PC-9 (cell line): ENCODE measurements at regions not wholly inside any gene's neighbourhood (a gene's known extent, or its start where the extent isn't known, plus 50 kb on each side); places are given as distances from the start of the nearest gene placed in this dataset.

ENCODE experiments used
- BruUV-seq: library from RNA; stranded (reverse); fragments of 400-500 nt; replicated peaks from 2 replicates; lab custom pipeline; 2021; lab: Mats Ljungman, UMichigan
- CTCF ChIA-PET: fragments of 300-600 bp; sonication (Branson Sonifier 250); formaldehyde crosslinking; loops from one replicate; lab custom pipeline; 2022; ENCODE audit warnings: antibody characterized with exemption; lab: Charles Lee
- POLR2A ChIA-PET: fragments of 300-600 bp; sonication (Branson Sonifier 250); formaldehyde crosslinking; loops from one replicate; lab custom pipeline; 2022; ENCODE audit warnings: antibody characterized with exemption; ENCODE audit not compliant: unreplicated experiment; lab: Charles Lee
- DNase-seq, 2 experiments: peaks; one replicate each; pipeline versions ENCODE4 v3.0.0 to v3.0.0-alpha.2; 2015 to 2022; ENCODE audit warnings: mixed read lengths in 1 of 2
- H2AFZ ChIP-seq: fragments of 200-600 bp; sonication (generic); 2 replicates; pipeline ENCODE4 v1.8.1; 2017; ENCODE audit warnings: antibody characterized with exemption
- H3F3A ChIP-seq: fragments of 200-600 bp; sonication (generic); 2 replicates; pipeline ENCODE4 v1.8.1; 2017; ENCODE audit warnings: antibody characterized with exemption, mild to moderate bottlenecking, low read depth; ENCODE audit not compliant: insufficient read depth
- H3K27ac ChIP-seq: fragments of 200-600 bp; sonication (generic); 2 replicates; pipeline ENCODE4 v1.6.1; 2016; ENCODE audit warnings: mixed run types
- H3K27me3 ChIP-seq: fragments of 200-600 bp; sonication (generic); 2 replicates; pipeline ENCODE4 v1.6.1; 2016; ENCODE audit warnings: low read depth, mixed run types; ENCODE audit not compliant: insufficient read depth
- H3K36me3 ChIP-seq: fragments of 200-600 bp; sonication (generic); 2 replicates; pipeline ENCODE4 v1.6.1; 2016; ENCODE audit warnings: low read depth, mixed run types
- H3K4me1 ChIP-seq: fragments of 200-600 bp; sonication (generic); replicated peaks from 2 replicates; pipeline ENCODE4 v1.6.1; 2016; ENCODE audit warnings: mixed run types; ENCODE audit not compliant: insufficient read depth
- H3K4me2 ChIP-seq: fragments of 200-600 bp; sonication (generic); 2 replicates; pipeline ENCODE4 v1.6.1; 2017; ENCODE audit warnings: mixed run types
- H3K4me3 ChIP-seq: fragments of 200-600 bp; sonication (generic); 2 replicates; pipeline ENCODE4 v1.6.1; 2016; ENCODE audit warnings: mixed run types
- H3K79me2 ChIP-seq: fragments of 200-600 bp; sonication (generic); 2 replicates; pipeline ENCODE4 v1.6.1; 2017; ENCODE audit warnings: low read depth, mixed run types
- H3K9me2 ChIP-seq: fragments of 200-600 bp; sonication (generic); 2 replicates; pipeline ENCODE4 v1.8.1; 2017; ENCODE audit warnings: mild to moderate bottlenecking; ENCODE audit not compliant: insufficient read depth
- H3K9me3 ChIP-seq: fragments of 200-600 bp; sonication (generic); 2 replicates; pipeline ENCODE4 v1.8.1; 2016; ENCODE audit warnings: low read depth; ENCODE audit not compliant: insufficient read depth
- H4K20me1 ChIP-seq: fragments of 200-600 bp; sonication (generic); 2 replicates; pipeline ENCODE4 v1.8.1; 2017; ENCODE audit not compliant: insufficient read depth
- CTCF ChIP-seq: fragments of 200-600 bp; sonication (generic); conservative IDR thresholded peaks from 2 replicates; pipeline ENCODE4 v1.6.1; 2017; ENCODE audit warnings: mixed run types, antibody characterized with exemption, mild to moderate bottlenecking, moderate library complexity
- EZH2 ChIP-seq: fragments of 200-600 bp; sonication (generic); IDR thresholded peaks from 2 replicates; pipeline ENCODE4 v1.8.0; 2017; ENCODE audit warnings: antibody characterized with exemption, low read depth
- intact Hi-C: fragments of 100-400 bp; cut with micrococcal nuclease; formaldehyde crosslinking; loops from one replicate; pipeline ENCODE4 v1.10.0; 2022; ENCODE audit not compliant: unreplicated experiment

GRCh38 chr2:9077691-9078090 is 74.2 kb upstream of the MBOAT2 start:
- Histone ChIP-seq H3K4me3 (no peak overlapping the region), H3K9me2 (no peaks in the 10 kb centered on the region), H3K27ac (no peak overlapping the region), H3K4me1 (peaks cover 5% of the 10 kb centered on the region), H3K9me3 (no peaks in the 10 kb centered on the region), H3K27me3 (no peaks in the 10 kb centered on the region), H4K20me1 (no peaks in the 10 kb centered on the region), H3K4me2 (no peak overlapping the region), H3K36me3 (no peaks in the 10 kb centered on the region), H3K79me2 (no peaks in the 10 kb centered on the region), H3F3A (peaks cover 2% of the 10 kb centered on the region; the same call in 1 of the 2 replicates), H2AFZ (no peak overlapping the region; the same call in 1 of the 2 replicates)
- BruUV-seq = no TSS peak
- ChIA-PET POLR2A (no interaction called here), CTCF (no interaction called here)
- intact Hi-C loops = no loop called here
- no peak for TF ChIP-seq CTCF
- no peak for TF ChIP-seq EZH2
- DNase-seq = no peak

GRCh38 chr2:9076755-9077154 is 73.3 kb upstream of the MBOAT2 start:
- no peak overlapping the region for H2AFZ ChIP-seq
- no peak overlapping the region for H3K27ac ChIP-seq
- no peak for DNase-seq
- ChIA-PET POLR2A (no interaction called here), CTCF (no interaction called here)
- H3K4me2 ChIP-seq = no peak overlapping the region
- peaks cover 11% of the 10 kb centered on the region for H3F3A ChIP-seq
- no peaks in the 10 kb centered on the region for H3K9me3 ChIP-seq
- intact Hi-C loops = no loop called here
- no peak overlapping the region for H3K4me3 ChIP-seq
- no peaks in the 10 kb centered on the region for H3K9me2 ChIP-seq
- no peaks in the 10 kb centered on the region for H4K20me1 ChIP-seq
- H3K27me3 ChIP-seq = no peaks in the 10 kb centered on the region
- H3K4me1 ChIP-seq = peaks cover 15% of the 10 kb centered on the region
- H3K79me2 ChIP-seq = no peaks in the 10 kb centered on the region
- H3K36me3 ChIP-seq = no peaks in the 10 kb centered on the region
- no TSS peak for BruUV-seq
- TF ChIP-seq EZH2 (no peak), CTCF (no peak)

GRCh38 chr2:9076210-9076609 is 72.7 kb upstream of the MBOAT2 start:
- Histone ChIP-seq H3F3A (peaks cover 17% of the 10 kb centered on the region), H4K20me1 (no peaks in the 10 kb centered on the region), H3K36me3 (no peaks in the 10 kb centered on the region), H3K27me3 (no peaks in the 10 kb centered on the region), H3K4me1 (peaks cover 20% of the 10 kb centered on the region), H3K79me2 (no peaks in the 10 kb centered on the region), H3K27ac (no peak overlapping the region), H3K9me2 (no peaks in the 10 kb centered on the region), H3K9me3 (no peaks in the 10 kb centered on the region), H3K4me3 (no peak overlapping the region), H2AFZ (no peak overlapping the region), H3K4me2 (no peak overlapping the region)
- ChIA-PET CTCF (no interaction called here), POLR2A (no interaction called here)
- DNase-seq = no peak
- BruUV-seq = no TSS peak
- intact Hi-C loops = no loop called here
- no peak for TF ChIP-seq CTCF
- no peak for TF ChIP-seq EZH2
